ENCODE measurements at regions not wholly inside any gene's neighbourhood (a gene's known extent, or its start where the extent isn't known, plus 50 kb on each side); places are given as distances from the start of the nearest gene placed in this dataset.

- H2AFZ ChIP-seq (ENCODE audit: low read depth, low read length), result no peak overlapping the region
- no peak for ATAC-seq (ENCODE audit: insufficient read depth, low read depth)
These were observed 120.5 kb downstream of the KCNK1 start for GRCh38 chr1:233734456-233734855.

GRCh38 chr1:233735331-233735730 is 121.4 kb downstream of the KCNK1 start:
- no peak for DNase-seq
- no peaks in the 10 kb centered on the region for H4K20me1 ChIP-seq (ENCODE audit: insufficient read depth, low read length)
- H3K27ac ChIP-seq (ENCODE audit: low read length), result no peak overlapping the region
- no peak for ATAC-seq (ENCODE audit: insufficient read depth, low read depth)
- H3K36me3 ChIP-seq (ENCODE audit: insufficient read depth, low read length), result no peaks in the 10 kb centered on the region
- H3K4me3 ChIP-seq (ENCODE audit: low read depth in 1 of 2, low read length in 2 of 2), result no peak overlapping the region
- no peak overlapping the region for H3K9ac ChIP-seq (ENCODE audit: low read depth, low read length)
- no peaks in the 10 kb centered on the region for H3K79me2 ChIP-seq (ENCODE audit: insufficient read depth, low read length)
- no peak overlapping the region for H3K4me2 ChIP-seq (ENCODE audit: insufficient read depth, low read length)
- no peak overlapping the region for H2AFZ ChIP-seq (ENCODE audit: low read depth, low read length)
- TF ChIP-seq CTCF (IDR thresholded peaks at IDR 0.05; ENCODE audit: borderline replicate concordance, extremely low read depth, low read length, poor library complexity, severe bottlenecking), result no peak
- no peak for TF ChIP-seq EZH2 (IDR thresholded peaks at IDR 0.05; ENCODE audit: borderline replicate concordance, low read depth, low read length, severe bottlenecking)
- H3K9me3 ChIP-seq (ENCODE audit: insufficient read depth, low read length, severe bottlenecking), result no peaks in the 10 kb centered on the region
- peaks cover 15% of the 10 kb centered on the region for H3K27me3 ChIP-seq (ENCODE audit: insufficient read depth, low read length, poor library complexity)
- no peaks in the 10 kb centered on the region for H3K4me1 ChIP-seq (ENCODE audit: insufficient read depth, low read length)

More at GRCh38 chr1:233734456-233734855, 120.5 kb downstream of the KCNK1 start:
- TF ChIP-seq CTCF (IDR thresholded peaks at IDR 0.05; ENCODE audit: borderline replicate concordance, extremely low read depth, low read length, poor library complexity, severe bottlenecking), result no peak
- TF ChIP-seq EZH2 (IDR thresholded peaks at IDR 0.05; ENCODE audit: borderline replicate concordance, low read depth, low read length, severe bottlenecking), result no peak
- H3K4me1 ChIP-seq (ENCODE audit: insufficient read depth, low read length), result no peaks in the 10 kb centered on the region
- H3K79me2 ChIP-seq (ENCODE audit: insufficient read depth, low read length), result no peaks in the 10 kb centered on the region
- H3K9ac ChIP-seq (ENCODE audit: low read depth, low read length), result no peak overlapping the region
- H4K20me1 ChIP-seq (ENCODE audit: insufficient read depth, low read length), result no peaks in the 10 kb centered on the region
- no peak overlapping the region for H3K4me3 ChIP-seq (ENCODE audit: low read depth in 1 of 2, low read length in 2 of 2)
- no peak overlapping the region for H3K27ac ChIP-seq (ENCODE audit: low read length)
- no peak overlapping the region for H3K4me2 ChIP-seq (ENCODE audit: insufficient read depth, low read length)
- no peak for DNase-seq
- H3K36me3 ChIP-seq (ENCODE audit: insufficient read depth, low read length), result no peaks in the 10 kb centered on the region
- peaks cover 15% of the 10 kb centered on the region for H3K27me3 ChIP-seq (ENCODE audit: insufficient read depth, low read length, poor library complexity)
- no peaks in the 10 kb centered on the region for H3K9me3 ChIP-seq (ENCODE audit: insufficient read depth, low read length, severe bottlenecking)

- no peak for DNase-seq
- TF ChIP-seq EZH2 (IDR thresholded peaks at IDR 0.05; ENCODE audit: borderline replicate concordance, low read depth, low read length, severe bottlenecking), result no peak
- no peak for TF ChIP-seq CTCF (IDR thresholded peaks at IDR 0.05; ENCODE audit: borderline replicate concordance, extremely low read depth, low read length, poor library complexity, severe bottlenecking)
- H3K4me1 ChIP-seq (ENCODE audit: insufficient read depth, low read length), result no peaks in the 10 kb centered on the region
- H3K9ac ChIP-seq (ENCODE audit: low read depth, low read length), result no peak overlapping the region
- H2AFZ ChIP-seq (ENCODE audit: low read depth, low read length), result no peak overlapping the region
- H3K27me3 ChIP-seq (ENCODE audit: insufficient read depth, low read length, poor library complexity), result peaks cover 15% of the 10 kb centered on the region
- no peaks in the 10 kb centered on the region for H3K9me3 ChIP-seq (ENCODE audit: insufficient read depth, low read length, severe bottlenecking)
- no peaks in the 10 kb centered on the region for H4K20me1 ChIP-seq (ENCODE audit: insufficient read depth, low read length)
- no peaks in the 10 kb centered on the region for H3K79me2 ChIP-seq (ENCODE audit: insufficient read depth, low read length)
- H3K27ac ChIP-seq (ENCODE audit: low read length), result no peak overlapping the region
- H3K4me2 ChIP-seq (ENCODE audit: insufficient read depth, low read length), result no peak overlapping the region
- no peak overlapping the region for H3K4me3 ChIP-seq (ENCODE audit: low read depth in 1 of 2, low read length in 2 of 2)
- no peaks in the 10 kb centered on the region for H3K36me3 ChIP-seq (ENCODE audit: insufficient read depth, low read length)
- no peak for ATAC-seq (ENCODE audit: insufficient read depth, low read depth)
These were observed 121.9 kb downstream of the KCNK1 start for GRCh38 chr1:233735847-233736246.

- TF ChIP-seq CTCF (IDR thresholded peaks at IDR 0.05; ENCODE audit: borderline replicate concordance, extremely low read depth, low read length, poor library complexity, severe bottlenecking), result no peak
- no peak for TF ChIP-seq EZH2 (IDR thresholded peaks at IDR 0.05; ENCODE audit: borderline replicate concordance, low read depth, low read length, severe bottlenecking)
- no peak overlapping the region for H3K27ac ChIP-seq (ENCODE audit: low read length)
- H3K27me3 ChIP-seq (ENCODE audit: insufficient read depth, low read length, poor library complexity), result peaks cover 15% of the 10 kb centered on the region
- no peaks in the 10 kb centered on the region for H3K79me2 ChIP-seq (ENCODE audit: insufficient read depth, low read length)
- no peaks in the 10 kb centered on the region for H3K4me1 ChIP-seq (ENCODE audit: insufficient read depth, low read length)
- H3K4me3 ChIP-seq (ENCODE audit: low read depth in 1 of 2, low read length in 2 of 2), result no peak overlapping the region
- no peak overlapping the region for H3K4me2 ChIP-seq (ENCODE audit: insufficient read depth, low read length)
- ATAC-seq (ENCODE audit: insufficient read depth, low read depth), result no peak
- no peaks in the 10 kb centered on the region for H4K20me1 ChIP-seq (ENCODE audit: insufficient read depth, low read length)
- no peaks in the 10 kb centered on the region for H3K36me3 ChIP-seq (ENCODE audit: insufficient read depth, low read length)
- H3K9me3 ChIP-seq (ENCODE audit: insufficient read depth, low read length, severe bottlenecking), result no peaks in the 10 kb centered on the region
- no peak overlapping the region for H2AFZ ChIP-seq (ENCODE audit: low read depth, low read length)
- no peak overlapping the region for H3K9ac ChIP-seq (ENCODE audit: low read depth, low read length)
- DNase-seq, result no peak
These were observed 123.4 kb downstream of the KCNK1 start for GRCh38 chr1:233737341-233737740.
